Mesothelial cell of epicardium (in vitro differentiated cells): ENCODE measurements at regions not wholly inside any gene's neighbourhood (a gene's known extent, or its start where the extent isn't known, plus 50 kb on each side); places are given as distances from the start of the nearest gene placed in this dataset.
"Not testable (repeated sequence)": the region's sequence is repeated elsewhere in the genome, so short reads cannot be mapped to it uniquely, and the experiment has no call there.

Experiments
- DNase-seq, 2 experiments: peaks; one replicate each; pipeline ENCODE4 v3.0.0; 2021; ENCODE audit warnings: low spot score in 2 of 2; ENCODE audit not compliant: unreplicated experiment in 2 of 2
- H3K27ac Mint-ChIP-seq: 2 replicates; pipeline ENCODE4 v1.8.0; 2021; ENCODE audit warnings: mixed read lengths
- H3K27me3 Mint-ChIP-seq: 2 replicates; pipeline ENCODE4 v1.8.0; 2021; ENCODE audit warnings: low read depth, mixed read lengths
- H3K36me3 Mint-ChIP-seq: 2 replicates; pipeline ENCODE4 v1.8.0; 2021; ENCODE audit warnings: mixed read lengths
- H3K4me1 Mint-ChIP-seq: 2 replicates; pipeline ENCODE4 v1.8.0; 2021; ENCODE audit warnings: mixed read lengths
- H3K4me3 Mint-ChIP-seq: 2 replicates; pipeline ENCODE4 v1.8.0; 2021; ENCODE audit warnings: mild to moderate bottlenecking, moderate library complexity, mixed read lengths
- H3K9me3 Mint-ChIP-seq: 2 replicates; pipeline ENCODE4 v1.8.0; 2021; ENCODE audit warnings: mixed read lengths
- CTCF ChIP-seq: fragments of 200-600 bp; sonication (generic); IDR thresholded peaks from one replicate; pipeline ENCODE4 v1.5.0; 2021; ENCODE audit warnings: antibody characterized with exemption; ENCODE audit not compliant: unreplicated experiment

- TF ChIP-seq CTCF: no peak
- no peaks in the 10 kb centered on the region for H3K36me3 Mint-ChIP-seq
- peaks cover 12% of the 10 kb centered on the region for H3K9me3 Mint-ChIP-seq
- H3K27ac Mint-ChIP-seq: no peak overlapping the region
- DNase-seq: no peak
- H3K4me1 Mint-ChIP-seq: no peaks in the 10 kb centered on the region
- H3K4me3 Mint-ChIP-seq: no peak overlapping the region
- H3K27me3 Mint-ChIP-seq: no peaks in the 10 kb centered on the region
These were observed 108.1 kb upstream of the ARRDC3 start for GRCh38 chr5:91491229-91491628.

DNA sequence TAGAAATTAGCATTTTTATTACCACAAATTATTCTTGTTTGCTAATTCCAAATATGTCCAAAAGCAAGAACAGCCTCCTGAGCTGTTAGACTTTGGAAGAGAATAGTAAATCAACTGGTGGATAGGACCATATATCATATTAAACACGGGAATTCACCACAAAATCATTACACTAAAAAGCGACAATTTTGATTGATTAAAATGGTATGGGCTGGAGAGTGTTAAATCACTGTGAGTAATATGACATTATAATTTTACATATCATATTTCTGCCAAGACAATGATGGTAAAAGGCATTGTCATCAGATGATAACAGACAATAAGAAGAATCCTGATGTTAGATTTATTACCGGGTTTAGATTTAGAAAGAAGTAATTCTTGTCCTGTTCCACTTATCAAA lies 107.2 kb upstream of the ARRDC3 start:
- no peak overlapping the region for H3K27ac Mint-ChIP-seq
- H3K9me3 Mint-ChIP-seq: peaks cover 14% of the 10 kb centered on the region
- no peaks in the 10 kb centered on the region for H3K4me1 Mint-ChIP-seq
- DNase-seq: no peak
- no peaks in the 10 kb centered on the region for H3K36me3 Mint-ChIP-seq
- TF ChIP-seq CTCF: no peak
- H3K27me3 Mint-ChIP-seq: no peaks in the 10 kb centered on the region
- no peak overlapping the region for H3K4me3 Mint-ChIP-seq

DNA sequence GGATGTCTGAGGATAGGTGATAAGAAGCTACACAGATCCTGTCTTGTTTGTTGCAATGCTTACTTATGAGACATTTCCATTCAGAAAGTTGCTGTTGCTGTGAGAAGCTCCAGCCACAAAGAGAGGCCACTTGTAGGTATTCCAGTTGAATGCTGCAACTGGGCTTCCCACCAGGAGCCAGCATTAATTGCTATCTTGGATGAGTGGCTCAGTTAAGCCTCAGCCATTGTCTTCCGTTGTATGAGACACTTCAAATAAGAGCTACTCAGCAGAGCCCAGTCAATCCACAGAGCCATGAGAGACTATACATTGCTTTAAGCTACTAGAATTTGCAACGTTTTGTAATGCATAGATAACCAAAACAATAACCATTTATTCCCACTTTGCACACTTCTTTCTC lies 104.3 kb upstream of the ARRDC3 start:
- Mint-ChIP-seq H3K36me3 (no peaks in the 10 kb centered on the region), H3K4me1 (no peaks in the 10 kb centered on the region), H3K4me3 (no peak overlapping the region), H3K27ac (no peak overlapping the region), H3K9me3 (peaks cover 14% of the 10 kb centered on the region), H3K27me3 (no peaks in the 10 kb centered on the region)
- TF ChIP-seq CTCF: no peak
- no peak for DNase-seq

- no peak overlapping the region for H3K27ac Mint-ChIP-seq
- DNase-seq: no peak
These were observed 103.5 kb upstream of the ARRDC3 start for GRCh38 chr5:91486638-91487037.

DNA sequence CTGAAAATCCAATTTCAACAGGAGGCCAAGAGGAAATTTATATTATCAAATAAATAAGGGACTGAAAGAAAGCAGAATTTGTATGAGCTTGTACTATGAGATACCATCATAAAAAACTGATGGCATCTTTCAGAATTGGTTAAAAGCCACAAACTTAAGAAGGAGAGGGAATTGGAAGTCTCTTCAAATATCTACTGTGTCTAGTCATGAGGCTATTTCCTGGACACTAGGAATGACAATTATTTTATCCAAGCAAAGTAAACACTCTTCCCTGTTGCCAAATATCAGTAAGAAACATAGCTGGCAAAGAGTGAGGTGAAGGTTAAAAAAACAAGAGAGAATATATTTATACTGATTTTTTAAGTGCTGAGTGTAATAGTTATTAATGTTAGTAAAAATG lies 101.5 kb upstream of the ARRDC3 start:
- DNase-seq: no peak
- no peaks in the 10 kb centered on the region for H3K4me1 Mint-ChIP-seq
- no peak overlapping the region for H3K4me3 Mint-ChIP-seq
- no peak overlapping the region for H3K27ac Mint-ChIP-seq
- no peaks in the 10 kb centered on the region for H3K27me3 Mint-ChIP-seq
- peaks cover 14% of the 10 kb centered on the region for H3K9me3 Mint-ChIP-seq
- no peaks in the 10 kb centered on the region for H3K36me3 Mint-ChIP-seq
- no peak for TF ChIP-seq CTCF

More at GRCh38 chr5:91486638-91487037, 103.5 kb upstream of the ARRDC3 start:
- Mint-ChIP-seq H3K36me3 (no peaks in the 10 kb centered on the region), H3K4me3 (no peak overlapping the region), H3K9me3 (peaks cover 14% of the 10 kb centered on the region), H3K27me3 (no peaks in the 10 kb centered on the region), H3K4me1 (no peaks in the 10 kb centered on the region)
- TF ChIP-seq CTCF: no peak

DNA sequence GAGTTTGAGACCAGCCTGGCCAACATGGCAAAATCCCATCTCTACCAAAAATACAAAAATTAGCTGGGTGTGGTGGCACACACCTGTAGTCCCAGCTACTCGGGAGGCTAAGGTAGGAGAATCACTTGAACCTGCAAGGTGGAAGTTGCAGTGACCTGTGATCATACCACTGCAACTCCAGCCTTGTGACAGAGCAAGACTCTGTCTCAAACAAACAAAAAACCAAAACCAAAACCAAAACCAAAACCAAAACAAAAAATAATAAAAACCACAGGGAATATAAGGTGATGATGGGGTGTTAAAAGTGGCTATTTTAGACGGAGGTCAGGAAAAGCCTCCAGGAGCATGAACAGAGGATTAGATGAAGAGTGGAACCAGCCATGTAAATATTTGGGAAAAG lies 96.3 kb upstream of the ARRDC3 start:
- H3K27me3 Mint-ChIP-seq, H3K36me3 Mint-ChIP-seq, H3K4me1 Mint-ChIP-seq, DNase-seq, H3K4me3 Mint-ChIP-seq, H3K27ac Mint-ChIP-seq, H3K9me3 Mint-ChIP-seq: not testable (repeated sequence)
